Stimulated activated effector memory CD8-positive, alpha-beta T cell treated with anti-CD3 and anti-CD28 coated beads, Interleukin-12 subunit alpha, Interleukin-12 subunit beta, amount 100 ng/mL, for 72 hours (primary cell): ENCODE measurements at regions not wholly inside any gene's neighbourhood (a gene's known extent, or its start where the extent isn't known, plus 50 kb on each side); places are given as distances from the start of the nearest gene placed in this dataset.

Source experiments
- ATAC-seq: fragments of 150-1000 bp; cut with Tn5 transposase; 2 replicates; pipeline ENCODE4 v1.10.0; 2021
- DNase-seq, 2 donors: peaks; one replicate each; pipeline ENCODE4 v3.0.0; 2021 to 2022; ENCODE audit warnings: low spot score in 2 of 2
- H3K27ac Mint-ChIP-seq: one replicate; pipeline ENCODE4 v1.8.0; 2022; ENCODE audit warnings: mild to moderate bottlenecking, mixed read lengths
- H3K36me3 Mint-ChIP-seq: one replicate; pipeline ENCODE4 v1.8.0; 2022; ENCODE audit warnings: mild to moderate bottlenecking, mixed read lengths
- H3K4me1 Mint-ChIP-seq: one replicate; pipeline ENCODE4 v1.8.0; 2022; ENCODE audit warnings: mixed read lengths
- H3K4me3 Mint-ChIP-seq: one replicate; pipeline ENCODE4 v1.8.0; 2022; ENCODE audit warnings: mild to moderate bottlenecking, mixed read lengths
- H3K9me3 Mint-ChIP-seq: one replicate; pipeline ENCODE4 v1.8.0; 2022; ENCODE audit warnings: mixed read lengths

GRCh38 chr4:96756584-96756983 lies 916.7 kb downstream of the PDHA2 start:
- Mint-ChIP-seq H3K4me1 (no peaks in the 10 kb centered on the region), H3K9me3 (peaks cover 14% of the 10 kb centered on the region), H3K27ac (no peak overlapping the region), H3K4me3 (no peak overlapping the region), H3K36me3 (no peaks in the 10 kb centered on the region)
- no peak for ATAC-seq
- no peak for DNase-seq

- Mint-ChIP-seq H3K4me1 (no peaks in the 10 kb centered on the region), H3K36me3 (no peaks in the 10 kb centered on the region), H3K9me3 (peaks cover 10% of the 10 kb centered on the region), H3K4me3 (no peak overlapping the region), H3K27ac (no peak overlapping the region)
- no peak for DNase-seq
- ATAC-seq: no peak
These were observed 923.7 kb downstream of the PDHA2 start for GRCh38 chr4:96763546-96763945.

- Mint-ChIP-seq H3K4me3 (no peak overlapping the region), H3K4me1 (no peaks in the 10 kb centered on the region), H3K9me3 (peaks cover 14% of the 10 kb centered on the region), H3K36me3 (no peaks in the 10 kb centered on the region), H3K27ac (no peak overlapping the region)
- ATAC-seq: no peak
- DNase-seq: no peak
These were observed 926.5 kb downstream of the PDHA2 start for GRCh38 chr4:96766359-96766758.

GRCh38 chr4:96767815-96768480 lies 928.1 kb downstream of the PDHA2 start:
- no peak overlapping the region for H3K4me3 Mint-ChIP-seq

GRCh38 chr4:96775501-96775900 lies 935.6 kb downstream of the PDHA2 start:
- no peaks in the 10 kb centered on the region for H3K36me3 Mint-ChIP-seq
- no peak overlapping the region for H3K4me3 Mint-ChIP-seq
- ATAC-seq (no peak), DNase-seq (no peak)
- peaks cover 9% of the 10 kb centered on the region for H3K9me3 Mint-ChIP-seq
- no peaks in the 10 kb centered on the region for H3K4me1 Mint-ChIP-seq
- H3K27ac Mint-ChIP-seq: no peak overlapping the region

More at GRCh38 chr4:96767815-96768480, 928.1 kb downstream of the PDHA2 start:
- Mint-ChIP-seq H3K9me3 (peaks cover 16% of the 10 kb centered on the region), H3K4me1 (no peaks in the 10 kb centered on the region), H3K36me3 (no peaks in the 10 kb centered on the region), H3K27ac (no peak overlapping the region)
- ATAC-seq (no peak), DNase-seq (no peak)

- no peak overlapping the region for H3K27ac Mint-ChIP-seq
- no peak for ATAC-seq
- no peaks in the 10 kb centered on the region for H3K4me1 Mint-ChIP-seq
- H3K4me3 Mint-ChIP-seq: no peak overlapping the region
- H3K9me3 Mint-ChIP-seq: peaks cover 10% of the 10 kb centered on the region
- H3K36me3 Mint-ChIP-seq: no peaks in the 10 kb centered on the region
- no peak for DNase-seq
These were observed 937.1 kb downstream of the PDHA2 start for GRCh38 chr4:96776920-96777527.

GRCh38 chr4:96784336-96784735 lies 944.4 kb downstream of the PDHA2 start:
- no peak for ATAC-seq
- Mint-ChIP-seq H3K9me3 (peaks cover 16% of the 10 kb centered on the region), H3K27ac (no peak overlapping the region), H3K36me3 (no peaks in the 10 kb centered on the region), H3K4me3 (no peak overlapping the region), H3K4me1 (no peaks in the 10 kb centered on the region)
- no peak for DNase-seq

- H3K9me3 Mint-ChIP-seq: peaks cover 13% of the 10 kb centered on the region
- no peaks in the 10 kb centered on the region for H3K36me3 Mint-ChIP-seq
These were observed 946.4 kb downstream of the PDHA2 start for GRCh38 chr4:96786306-96786705.

GRCh38 chr4:96787766-96788165 lies 947.9 kb downstream of the PDHA2 start:
- ATAC-seq (no peak), DNase-seq (no peak)
- Mint-ChIP-seq H3K9me3 (peaks cover 16% of the 10 kb centered on the region), H3K4me3 (no peak overlapping the region), H3K4me1 (no peaks in the 10 kb centered on the region), H3K36me3 (no peaks in the 10 kb centered on the region), H3K27ac (no peak overlapping the region)

More at GRCh38 chr4:96786306-96786705, 946.4 kb downstream of the PDHA2 start:
- no peak overlapping the region for H3K4me3 Mint-ChIP-seq
- no peak overlapping the region for H3K27ac Mint-ChIP-seq
- no peaks in the 10 kb centered on the region for H3K4me1 Mint-ChIP-seq
- no peak for DNase-seq
- ATAC-seq: no peak

- Mint-ChIP-seq H3K4me1 (no peaks in the 10 kb centered on the region), H3K4me3 (no peak overlapping the region), H3K9me3 (peaks cover 3% of the 10 kb centered on the region), H3K36me3 (no peaks in the 10 kb centered on the region), H3K27ac (no peak overlapping the region)
- ATAC-seq: no peak
- no peak for DNase-seq
These were observed 969.7 kb downstream of the PDHA2 start for GRCh38 chr4:96809563-96809962.

GRCh38 chr4:96827086-96827485 lies 987.2 kb downstream of the PDHA2 start:
- Mint-ChIP-seq H3K4me3 (no peak overlapping the region), H3K9me3 (peaks cover 13% of the 10 kb centered on the region), H3K4me1 (no peaks in the 10 kb centered on the region), H3K27ac (no peak overlapping the region), H3K36me3 (no peaks in the 10 kb centered on the region)
- ATAC-seq (no peak), DNase-seq (no peak)

GRCh38 chr4:96833831-96834230 lies 993.9 kb downstream of the PDHA2 start:
- no peak overlapping the region for H3K4me3 Mint-ChIP-seq
- no peak for ATAC-seq
- no peaks in the 10 kb centered on the region for H3K36me3 Mint-ChIP-seq
- H3K4me1 Mint-ChIP-seq: no peaks in the 10 kb centered on the region
- H3K27ac Mint-ChIP-seq: no peak overlapping the region
- no peak for DNase-seq
- H3K9me3 Mint-ChIP-seq: peaks cover 8% of the 10 kb centered on the region

GRCh38 chr4:96835991-96836390 lies 996.1 kb downstream of the PDHA2 start:
- Mint-ChIP-seq H3K9me3 (peaks cover 4% of the 10 kb centered on the region), H3K36me3 (no peaks in the 10 kb centered on the region), H3K4me3 (no peak overlapping the region), H3K27ac (no peak overlapping the region), H3K4me1 (no peaks in the 10 kb centered on the region)
- DNase-seq: no peak
- no peak for ATAC-seq

GRCh38 chr4:96839441-96839840 lies 999.5 kb downstream of the PDHA2 start:
- no peak overlapping the region for H3K27ac Mint-ChIP-seq
- H3K4me1 Mint-ChIP-seq: no peaks in the 10 kb centered on the region
- peaks cover 7% of the 10 kb centered on the region for H3K9me3 Mint-ChIP-seq
- ATAC-seq: no peak
- no peaks in the 10 kb centered on the region for H3K36me3 Mint-ChIP-seq
- no peak for DNase-seq
- H3K4me3 Mint-ChIP-seq: no peak overlapping the region

- DNase-seq (no peak), ATAC-seq (no peak)
- no peak overlapping the region for H3K4me3 Mint-ChIP-seq
- H3K9me3 Mint-ChIP-seq: peaks cover 11% of the 10 kb centered on the region
- no peaks in the 10 kb centered on the region for H3K4me1 Mint-ChIP-seq
- no peaks in the 10 kb centered on the region for H3K36me3 Mint-ChIP-seq
- H3K27ac Mint-ChIP-seq: no peak overlapping the region
These were observed 1001.9 kb downstream of the PDHA2 start for GRCh38 chr4:96841801-96842200.

GRCh38 chr4:96844858-96845490 lies 1005.1 kb downstream of the PDHA2 start:
- Mint-ChIP-seq H3K27ac (no peak overlapping the region), H3K4me3 (no peak overlapping the region), H3K4me1 (no peaks in the 10 kb centered on the region), H3K36me3 (no peaks in the 10 kb centered on the region), H3K9me3 (peaks cover 11% of the 10 kb centered on the region)
- no peak for ATAC-seq
- DNase-seq: no peak
